Pancreas (tissue), 10 donors: ENCODE measurements at regions not wholly inside any gene's neighbourhood (a gene's known extent, or its start where the extent isn't known, plus 50 kb on each side); places are given as distances from the start of the nearest gene placed in this dataset.

Experiments
- ATAC-seq, 4 donors: fragments of 200-7000 bp; cut with Tn5 transposase; one replicate each; pipeline versions ENCODE4 v1.8.0 to v1.9.1; 2020; ENCODE audit warnings: mild to moderate bottlenecking in 4 of 4, moderate library complexity in 4 of 4
- DNase-seq, 6 donors: peaks; one replicate each; pipeline ENCODE4 v3.0.0-alpha.2; 2020
- FAIRE-seq: peaks from 2 replicates; lab custom pipeline; 2012; peaks lifted over from hg19 to GRCh38; lab: Jason Lieb, UNC
- H3K27ac ChIP-seq, 4 donors: fragments of 200-600 bp; sonication (generic); 1 replicate in 3 of 4; 2 replicates in 1 of 4; pipeline versions ENCODE4 v1.5.0 to v1.8.0; 2020
- H3K27me3 ChIP-seq, 4 donors: fragments of 200-600 bp; one replicate each; pipeline ENCODE4 v1.8.0; 2021
- H3K36me3 ChIP-seq, 3 donors: fragments of 200-600 bp; sonication (generic) in 1 of 3; one replicate each; pipeline versions ENCODE4 v1.5.0 to v1.8.0; 2020 to 2021
- H3K4me1 ChIP-seq, 3 donors: fragments of 200-600 bp; one replicate each; pipeline ENCODE4 v1.8.0; 2021
- H3K4me3 ChIP-seq, 4 donors: fragments of 200-600 bp; sonication (generic) in 2 of 4; one replicate each; pipeline versions ENCODE4 v1.5.0 to v1.8.0; 2020 to 2021
- H3K9me3 ChIP-seq, 4 donors: fragments of 200-600 bp; one replicate each; pipeline ENCODE4 v1.8.0; 2021
- CTCF ChIP-seq, 4 donors: fragments of 200-600 bp; sonication (generic) in 3 of 4; IDR thresholded peaks; one replicate each; pipeline versions ENCODE4 v1.5.0 to v1.8.0; 2021; ENCODE audit warnings: antibody characterized with exemption in 4 of 4
- WGBS, 2 donors: extraction: QIAGEN DNeasy Blood & Tissue Kit; methylation state at CpG; one replicate each; pipeline ENCODE4 v1.1.7; 2013; 5-methylcytosine and 5-hydroxymethylcytosine counted together
- intact Hi-C, 3 donors: fragments of 100-400 bp; cut with DNase I; formaldehyde crosslinking; loops; one replicate each; pipeline versions ENCODE4 v1.11.1 to v1.14.2; 2022
- donor health status: healthy with polysubstance abuse.
- donor health status: DM: no; HTN: no; CAD: no; lungs with moderate emphysema.
- donor health status: DM: no; HTN: no; CAD: no.
- donor health status: control.
- donor health status: control.
- donor health status: Bipolar disorder and iron deficiency.
- donor health status: DM: yes; HTN: yes; CAD: no.
- donor health status: DM: no; HTN: no; CAD: no.
- donor health status: DM: no; HTN: no; CAD: no.
- donor health status: DM: yes; HTN: yes; CAD: no.

GRCh38 chr6:148143771-148144170 is 198.9 kb upstream of the SASH1 start:
- no peak for TF ChIP-seq CTCF (IDR thresholded peaks at IDR 0.05)
- Histone ChIP-seq H3K4me1 (peaks cover 0 to 4% (median 0%) of the 10 kb centered on the region in 3 donors), H3K36me3 (no peaks in the 10 kb centered on the region), H3K27ac (no peak overlapping the region), H3K27me3 (peaks cover 0 to 9% (median 0%) of the 10 kb centered on the region in 4 donors), H3K4me3 (no peak overlapping the region), H3K9me3 (no peaks in the 10 kb centered on the region)
- DNase-seq (no peak), ATAC-seq (no peak), FAIRE-seq (no peak)
- WGBS, 2 donors: 49 to 64% methylated on average over 7 of the region's 7 CpGs
- intact Hi-C loops: no loop called here

GRCh38 chr6:148144917-148145521 is 197.6 kb upstream of the SASH1 start:
- peak in 3 of 4 donors; percentile 76 to 82 (median 82) for ATAC-seq
- H3K27me3 ChIP-seq: peaks cover 0 to 9% (median 0%) of the 10 kb centered on the region in 4 donors
- H3K36me3 ChIP-seq: no peaks in the 10 kb centered on the region
- H3K4me3 ChIP-seq: no peak overlapping the region
- FAIRE-seq: peak; percentile 78
- TF ChIP-seq CTCF (IDR thresholded peaks at IDR 0.05): peak; percentile 40 to 76 (median 60)
- DNase-seq: peak; percentile 40 to 88 (median 67)
- no peaks in the 10 kb centered on the region for H3K9me3 ChIP-seq
- intact Hi-C loops: no loop called here
- H3K27ac ChIP-seq: no peak overlapping the region
- 25 to 32% methylated on average over 8 of the region's 8 CpGs for WGBS, 2 donors
- peaks cover 0 to 4% (median 0%) of the 10 kb centered on the region in 3 donors for H3K4me1 ChIP-seq

- WGBS, 2 donors: 68 to 73% methylated on average over 12 of the region's 12 CpGs
- peaks cover 0 to 4% (median 0%) of the 10 kb centered on the region in 3 donors for H3K4me1 ChIP-seq
- no peak overlapping the region for H3K27ac ChIP-seq
- H3K27me3 ChIP-seq: peaks cover 0 to 9% (median 0%) of the 10 kb centered on the region in 4 donors
- H3K9me3 ChIP-seq: no peaks in the 10 kb centered on the region
- no peak for DNase-seq
- no peaks in the 10 kb centered on the region for H3K36me3 ChIP-seq
- no peak for FAIRE-seq
- no peak overlapping the region for H3K4me3 ChIP-seq
- no peak for ATAC-seq
- intact Hi-C loops: no loop called here
- no peak for TF ChIP-seq CTCF (IDR thresholded peaks at IDR 0.05)
Measured at GRCh38 chr6:148146717-148147462, 195.7 kb upstream of the SASH1 start.

GRCh38 chr6:148147463-148147830 is 195.2 kb upstream of the SASH1 start:
- no peak overlapping the region for H3K4me3 ChIP-seq
- 45% methylated on average over 3 of the region's 3 CpGs for WGBS, 2 donors
- intact Hi-C loops: no loop called here
- H3K27me3 ChIP-seq: peaks cover 0 to 9% (median 0%) of the 10 kb centered on the region in 4 donors
- H3K9me3 ChIP-seq: no peaks in the 10 kb centered on the region
- H3K27ac ChIP-seq: no peak overlapping the region
- DNase-seq (no peak), FAIRE-seq (no peak), ATAC-seq (no peak)
- no peaks in the 10 kb centered on the region for H3K36me3 ChIP-seq
- TF ChIP-seq CTCF (IDR thresholded peaks at IDR 0.05): no peak
- peaks cover 0 to 4% (median 0%) of the 10 kb centered on the region in 3 donors for H3K4me1 ChIP-seq
